ENCODE measurements at regions not wholly inside any gene's neighbourhood (a gene's known extent, or its start where the extent isn't known, plus 50 kb on each side); places are given as distances from the start of the nearest gene placed in this dataset.

DNA sequence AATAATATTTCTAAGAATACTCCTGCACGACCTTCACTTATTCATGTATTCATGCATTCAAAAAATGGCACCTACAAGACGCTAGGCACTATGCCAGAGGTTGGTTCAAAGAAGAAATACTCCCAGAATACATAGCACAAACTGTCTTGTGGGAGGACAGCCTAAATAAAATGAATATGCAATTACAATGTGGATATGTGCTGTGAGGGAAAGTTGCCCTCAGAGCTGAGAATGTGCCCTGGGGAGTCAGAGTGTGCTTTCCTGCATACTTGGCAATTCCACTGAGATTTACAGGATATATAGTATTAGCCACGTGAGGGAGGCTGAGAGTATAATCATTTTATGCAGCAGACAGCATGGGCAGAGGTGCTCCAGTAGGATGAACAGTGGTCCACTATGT, 872.9 kb downstream of the GRID1 start:
- no peak for TF ChIP-seq POLR2A (IDR thresholded peaks at IDR 0.05)
- TF ChIP-seq, protein P1, sequence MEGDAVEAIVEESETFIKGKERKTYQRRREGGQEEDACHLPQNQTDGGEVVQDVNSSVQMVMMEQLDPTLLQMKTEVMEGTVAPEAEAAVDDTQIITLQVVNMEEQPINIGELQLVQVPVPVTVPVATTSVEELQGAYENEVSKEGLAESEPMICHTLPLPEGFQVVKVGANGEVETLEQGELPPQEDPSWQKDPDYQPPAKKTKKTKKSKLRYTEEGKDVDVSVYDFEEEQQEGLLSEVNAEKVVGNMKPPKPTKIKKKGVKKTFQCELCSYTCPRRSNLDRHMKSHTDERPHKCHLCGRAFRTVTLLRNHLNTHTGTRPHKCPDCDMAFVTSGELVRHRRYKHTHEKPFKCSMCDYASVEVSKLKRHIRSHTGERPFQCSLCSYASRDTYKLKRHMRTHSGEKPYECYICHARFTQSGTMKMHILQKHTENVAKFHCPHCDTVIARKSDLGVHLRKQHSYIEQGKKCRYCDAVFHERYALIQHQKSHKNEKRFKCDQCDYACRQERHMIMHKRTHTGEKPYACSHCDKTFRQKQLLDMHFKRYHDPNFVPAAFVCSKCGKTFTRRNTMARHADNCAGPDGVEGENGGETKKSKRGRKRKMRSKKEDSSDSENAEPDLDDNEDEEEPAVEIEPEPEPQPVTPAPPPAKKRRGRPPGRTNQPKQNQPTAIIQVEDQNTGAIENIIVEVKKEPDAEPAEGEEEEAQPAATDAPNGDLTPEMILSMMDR (IDR thresholded peaks at IDR 0.05): no peak
